Neural progenitor cell (in vitro differentiated cells): ENCODE measurements at regions not wholly inside any gene's neighbourhood (a gene's known extent, or its start where the extent isn't known, plus 50 kb on each side); places are given as distances from the start of the nearest gene placed in this dataset.

Source experiments
- DNase-seq: peaks from one replicate; pipeline ENCODE4 v3.0.0-alpha.2; 2016; ENCODE audit warnings: low spot score
- H2AFZ ChIP-seq: fragments of 200-600 bp; sonication (generic); replicated peaks from 2 replicates; pipeline ENCODE4 v1.6.1; 2016; ENCODE audit warnings: antibody characterized with exemption
- H3F3A ChIP-seq: fragments of 200-600 bp; sonication (generic); 2 replicates; pipeline ENCODE4 v1.6.1; 2016; ENCODE audit warnings: antibody characterized with exemption, low read depth
- H3K27ac ChIP-seq: fragments of 200-600 bp; sonication (generic); 2 replicates; pipeline ENCODE4 v1.5.1; 2016; ENCODE audit warnings: mild to moderate bottlenecking
- H3K27me3 ChIP-seq: fragments of 200-600 bp; sonication (generic); 2 replicates; pipeline ENCODE4 v1.6.1; 2016; ENCODE audit warnings: mild to moderate bottlenecking, moderate library complexity
- H3K36me3 ChIP-seq: fragments of 200-600 bp; sonication (generic); 2 replicates; pipeline ENCODE4 v1.5.1; 2016
- H3K4me1 ChIP-seq: fragments of 200-600 bp; sonication (generic); 2 replicates; pipeline ENCODE4 v1.6.1; 2016; ENCODE audit warnings: mixed run types
- H3K4me2 ChIP-seq: fragments of 200-600 bp; sonication (generic); 2 replicates; pipeline ENCODE4 v1.6.1; 2016
- H3K4me3 ChIP-seq: fragments of 200-600 bp; sonication (generic); 2 replicates; pipeline ENCODE4 v1.5.1; 2016
- H3K79me2 ChIP-seq: fragments of 200-600 bp; sonication (generic); 2 replicates; pipeline ENCODE4 v1.6.1; 2016; ENCODE audit warnings: low read depth
- H3K9ac ChIP-seq: fragments of 200-600 bp; sonication (generic); 2 replicates; pipeline ENCODE4 v1.6.1; 2016
- H3K9me3 ChIP-seq: fragments of 200-600 bp; sonication (generic); 2 replicates; pipeline ENCODE4 v1.5.1; 2016; ENCODE audit warnings: low read depth
- H4K20me1 ChIP-seq: fragments of 200-600 bp; sonication (generic); 2 replicates; pipeline ENCODE4 v1.6.1; 2016; ENCODE audit warnings: low read depth
- H3K27ac Mint-ChIP-seq: 3 replicates; pipeline ENCODE4 v1.8.0; 2021; ENCODE audit warnings: mixed read lengths
- H3K27me3 Mint-ChIP-seq: 2 replicates; pipeline ENCODE4 v1.8.0; 2022; ENCODE audit warnings: low read depth, mild to moderate bottlenecking, inconsistent platforms, moderate library complexity, mixed read lengths; ENCODE audit not compliant: insufficient read depth
- H3K36me3 Mint-ChIP-seq: 3 replicates; pipeline ENCODE4 v1.8.0; 2021; ENCODE audit warnings: mixed read lengths
- H3K4me1 Mint-ChIP-seq: 3 replicates; pipeline ENCODE4 v1.8.0; 2021; ENCODE audit warnings: mixed read lengths
- H3K4me3 Mint-ChIP-seq: 3 replicates; pipeline ENCODE4 v1.8.0; 2021; ENCODE audit warnings: mild to moderate bottlenecking, moderate library complexity, mixed read lengths
- H3K9me3 Mint-ChIP-seq: 3 replicates; pipeline ENCODE4 v1.8.0; 2020; ENCODE audit warnings: mixed read lengths
- EZH2 ChIP-seq: fragments of 200-600 bp; sonication (generic); IDR thresholded peaks from 2 replicates; pipeline ENCODE4 v1.6.1; 2017; ENCODE audit warnings: antibody characterized with exemption, mild to moderate bottlenecking, moderate library complexity
- EZH2phosphoT487 ChIP-seq: fragments of 200-600 bp; sonication (generic); IDR thresholded peaks from 2 replicates; pipeline ENCODE4 v1.6.1; 2017; ENCODE audit warnings: antibody characterized with exemption
- TF ChIP-seq, protein P1 (sequence below): fragments of 200-600 bp; sonication (generic); IDR thresholded peaks from 2 replicates; pipeline ENCODE4 v1.5.1; 2017; ENCODE audit warnings: antibody characterized with exemption, mild to moderate bottlenecking

DNA sequence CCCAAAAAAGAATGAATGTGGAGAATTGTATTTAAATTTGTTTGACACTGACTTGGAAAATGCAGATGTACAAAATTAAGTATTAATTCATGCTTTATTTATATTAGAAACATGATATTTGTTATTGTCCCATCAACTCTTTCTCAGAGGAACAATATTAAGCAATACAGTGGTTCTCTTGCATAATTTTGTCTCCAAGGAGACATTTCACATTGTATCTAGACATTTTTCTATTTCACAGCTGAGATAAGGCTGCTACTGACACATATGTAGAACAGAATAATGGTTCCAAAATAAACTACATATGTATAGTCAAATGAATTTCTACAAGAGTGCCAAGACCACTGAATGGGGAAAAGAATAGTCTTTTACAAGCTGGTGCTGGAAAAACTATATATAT is 427.9 kb upstream of the SPANXN1 start:
- no peaks in the 10 kb centered on the region for H3K4me1 ChIP-seq
- H3K36me3 ChIP-seq, result no peaks in the 10 kb centered on the region
- H4K20me1 ChIP-seq, result no peaks in the 10 kb centered on the region
- H3K9me3 ChIP-seq, result peaks cover 13% of the 10 kb centered on the region
- no peaks in the 10 kb centered on the region for H3K9me3 Mint-ChIP-seq
- DNase-seq, result no peak
- TF ChIP-seq, protein P1, sequence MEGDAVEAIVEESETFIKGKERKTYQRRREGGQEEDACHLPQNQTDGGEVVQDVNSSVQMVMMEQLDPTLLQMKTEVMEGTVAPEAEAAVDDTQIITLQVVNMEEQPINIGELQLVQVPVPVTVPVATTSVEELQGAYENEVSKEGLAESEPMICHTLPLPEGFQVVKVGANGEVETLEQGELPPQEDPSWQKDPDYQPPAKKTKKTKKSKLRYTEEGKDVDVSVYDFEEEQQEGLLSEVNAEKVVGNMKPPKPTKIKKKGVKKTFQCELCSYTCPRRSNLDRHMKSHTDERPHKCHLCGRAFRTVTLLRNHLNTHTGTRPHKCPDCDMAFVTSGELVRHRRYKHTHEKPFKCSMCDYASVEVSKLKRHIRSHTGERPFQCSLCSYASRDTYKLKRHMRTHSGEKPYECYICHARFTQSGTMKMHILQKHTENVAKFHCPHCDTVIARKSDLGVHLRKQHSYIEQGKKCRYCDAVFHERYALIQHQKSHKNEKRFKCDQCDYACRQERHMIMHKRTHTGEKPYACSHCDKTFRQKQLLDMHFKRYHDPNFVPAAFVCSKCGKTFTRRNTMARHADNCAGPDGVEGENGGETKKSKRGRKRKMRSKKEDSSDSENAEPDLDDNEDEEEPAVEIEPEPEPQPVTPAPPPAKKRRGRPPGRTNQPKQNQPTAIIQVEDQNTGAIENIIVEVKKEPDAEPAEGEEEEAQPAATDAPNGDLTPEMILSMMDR, result no peak
- TF ChIP-seq EZH2 (no peak), EZH2phosphoT487 (no peak)
- no peak overlapping the region for H3K4me2 ChIP-seq
- H3K27me3 Mint-ChIP-seq, result no peaks in the 10 kb centered on the region
- H3K36me3 Mint-ChIP-seq, result no peaks in the 10 kb centered on the region
- H3K27ac Mint-ChIP-seq, result no peak overlapping the region
- no peaks in the 10 kb centered on the region for H3K27me3 ChIP-seq
- no peaks in the 10 kb centered on the region for H3F3A ChIP-seq
- H3K9ac ChIP-seq, result no peak overlapping the region
- H3K4me3 Mint-ChIP-seq, result no peak overlapping the region
- no peak overlapping the region for H3K27ac ChIP-seq
- H3K4me1 Mint-ChIP-seq, result no peaks in the 10 kb centered on the region
- H2AFZ ChIP-seq, result no peak overlapping the region
- H3K4me3 ChIP-seq, result no peak overlapping the region
- H3K79me2 ChIP-seq, result no peaks in the 10 kb centered on the region

DNA sequence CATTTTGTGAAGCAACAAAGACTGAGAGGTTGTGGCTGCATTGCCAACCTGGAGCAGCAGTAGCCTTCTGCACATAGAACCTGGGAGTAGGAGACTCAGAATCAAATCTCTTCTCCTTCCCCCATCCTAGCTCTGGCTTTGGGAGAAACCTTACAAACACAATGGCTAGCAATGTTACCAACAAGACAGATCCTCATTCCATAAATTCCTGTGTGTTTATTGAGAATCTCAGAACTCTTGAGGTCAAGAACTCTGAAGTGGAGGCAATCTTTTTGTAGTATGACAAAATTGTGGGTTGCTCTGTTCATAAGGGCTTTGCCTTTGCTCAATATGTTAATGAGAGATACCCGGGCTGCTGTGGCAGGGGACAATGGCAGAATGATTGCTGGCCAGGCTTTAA is 406.7 kb upstream of the SPANXN1 start:
- Histone ChIP-seq H2AFZ (no peak overlapping the region), H3K9me3 (no peaks in the 10 kb centered on the region), H3K4me2 (no peak overlapping the region), H3K27ac (no peak overlapping the region), H3F3A (no peaks in the 10 kb centered on the region), H3K4me3 (no peak overlapping the region), H3K4me1 (no peaks in the 10 kb centered on the region), H3K27me3 (no peaks in the 10 kb centered on the region), H4K20me1 (no peaks in the 10 kb centered on the region), H3K9ac (no peak overlapping the region), H3K79me2 (no peaks in the 10 kb centered on the region), H3K36me3 (no peaks in the 10 kb centered on the region)
- H3K27ac Mint-ChIP-seq, result no peak overlapping the region
- TF ChIP-seq EZH2phosphoT487 (no peak), EZH2 (no peak)
- TF ChIP-seq, protein P1, result no peak
- no peaks in the 10 kb centered on the region for H3K27me3 Mint-ChIP-seq
- H3K4me3 Mint-ChIP-seq, result no peak overlapping the region
- no peaks in the 10 kb centered on the region for H3K36me3 Mint-ChIP-seq
- DNase-seq, result no peak
- H3K4me1 Mint-ChIP-seq, result no peaks in the 10 kb centered on the region
- H3K9me3 Mint-ChIP-seq, result no peaks in the 10 kb centered on the region

DNA sequence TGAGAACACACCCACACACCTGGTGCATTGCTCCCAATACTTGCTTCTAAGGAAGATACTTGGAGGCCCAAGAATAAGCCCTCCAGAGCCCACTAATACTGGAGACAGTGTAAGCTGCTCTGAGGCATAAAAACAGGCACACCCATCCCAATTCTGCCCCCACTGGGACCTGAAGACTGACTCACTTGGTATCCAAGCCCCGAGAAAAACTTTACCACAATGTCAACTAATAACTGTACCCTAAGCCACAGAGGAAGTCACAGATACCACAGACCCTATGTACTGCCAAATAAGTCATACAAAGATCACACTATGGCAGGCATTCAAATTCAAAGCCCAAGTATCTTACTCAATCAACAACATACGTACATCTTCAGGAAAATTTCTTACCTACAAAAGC is 398.2 kb upstream of the SPANXN1 start:
- Histone ChIP-seq H2AFZ (no peak overlapping the region), H3K4me2 (no peak overlapping the region), H3K36me3 (peaks cover 3% of the 10 kb centered on the region), H3K4me1 (no peaks in the 10 kb centered on the region), H3K4me3 (no peak overlapping the region), H3K27me3 (no peaks in the 10 kb centered on the region), H3F3A (no peaks in the 10 kb centered on the region), H4K20me1 (no peaks in the 10 kb centered on the region), H3K9ac (no peak overlapping the region), H3K79me2 (no peaks in the 10 kb centered on the region), H3K9me3 (peaks cover 19% of the 10 kb centered on the region), H3K27ac (no peak overlapping the region)
- Mint-ChIP-seq H3K36me3 (no peaks in the 10 kb centered on the region), H3K4me3 (no peak overlapping the region), H3K9me3 (peaks cover 8% of the 10 kb centered on the region), H3K27me3 (no peaks in the 10 kb centered on the region), H3K4me1 (no peaks in the 10 kb centered on the region), H3K27ac (no peak overlapping the region)
- TF ChIP-seq EZH2, result no peak
- no peak for TF ChIP-seq EZH2phosphoT487
- TF ChIP-seq, protein P1, result no peak
- no peak for DNase-seq

DNA sequence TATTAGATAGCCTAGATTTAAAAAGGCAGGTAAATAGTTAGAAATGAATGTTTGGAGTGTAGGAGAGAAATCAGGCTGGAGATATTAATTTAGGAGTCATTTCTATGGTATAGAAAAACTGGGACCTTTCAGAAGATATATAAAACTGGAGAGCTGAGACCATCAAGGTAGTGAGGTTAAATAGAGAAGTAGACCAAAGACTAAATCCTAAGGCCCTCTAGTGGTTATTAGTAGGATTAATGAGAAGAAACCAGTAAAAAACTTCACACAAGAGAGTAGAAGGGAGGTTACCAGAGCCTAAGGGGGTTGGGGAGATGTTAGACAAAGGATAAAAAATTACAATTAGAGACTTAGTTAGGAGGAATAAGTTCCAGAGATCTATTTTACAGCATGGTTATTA is 351.0 kb upstream of the SPANXN1 start:
- H3K9me3 Mint-ChIP-seq, result no peaks in the 10 kb centered on the region
- no peak overlapping the region for H3K4me2 ChIP-seq
- TF ChIP-seq EZH2phosphoT487 (no peak), EZH2 (no peak)
- TF ChIP-seq, protein P1, result peak; percentile 48

More for the DNA sequence above, 351.0 kb upstream of the SPANXN1 start:
- no peak overlapping the region for H3K27ac Mint-ChIP-seq
- H3K27me3 Mint-ChIP-seq, result no peaks in the 10 kb centered on the region
- Histone ChIP-seq H3K4me3 (no peak overlapping the region), H3K79me2 (no peaks in the 10 kb centered on the region), H3K9ac (no peak overlapping the region), H3K4me1 (no peaks in the 10 kb centered on the region), H3K27ac (no peak overlapping the region), H3K36me3 (no peaks in the 10 kb centered on the region), H3K27me3 (no peaks in the 10 kb centered on the region), H3K9me3 (peaks cover 3% of the 10 kb centered on the region), H2AFZ (no peak overlapping the region), H3F3A (no peaks in the 10 kb centered on the region), H4K20me1 (no peaks in the 10 kb centered on the region)
- H3K4me3 Mint-ChIP-seq, result no peak overlapping the region
- H3K36me3 Mint-ChIP-seq, result no peaks in the 10 kb centered on the region
- DNase-seq, result peak; percentile 3
- H3K4me1 Mint-ChIP-seq, result no peaks in the 10 kb centered on the region
